ENCODE measurements at regions not wholly inside any gene's neighbourhood (a gene's known extent, or its start where the extent isn't known, plus 50 kb on each side); places are given as distances from the start of the nearest gene placed in this dataset.

- Histone ChIP-seq H3K9me3 (replicated peaks in 1 of 2; ENCODE audit: control insufficient read depth in 1 of 2, insufficient read depth in 1 of 2, low read length in 2 of 2) (peaks cover 0 to 2% of the 10 kb centered on the region in 2 donors), H2AFZ (ENCODE audit: insufficient read depth, low read depth, low read length, poor library complexity, severe bottlenecking) (no peak overlapping the region), H3K36me3 (replicated peaks in 1 of 2; ENCODE audit: control insufficient read depth in 1 of 2, insufficient read depth in 2 of 2, low read length in 2 of 2) (no peaks in the 10 kb centered on the region), H3K4me2 (replicated peaks; ENCODE audit: extremely low read depth, low read length, poor library complexity, severe bottlenecking) (no peak overlapping the region), H4K20me1 (ENCODE audit: insufficient read depth, low read length) (no peaks in the 10 kb centered on the region), H3K9ac (ENCODE audit: insufficient read depth, low read length, poor library complexity, severe bottlenecking) (no peak overlapping the region), H3K27me3 (ENCODE audit: control insufficient read depth in 2 of 2, insufficient read depth in 2 of 2, low read length in 2 of 2) (no peaks in the 10 kb centered on the region), H3K79me2 (ENCODE audit: insufficient read depth, low read length) (no peaks in the 10 kb centered on the region), H3K27ac (ENCODE audit: low read depth in 1 of 2, low read length in 2 of 2) (no peak overlapping the region), H3K4me1 (ENCODE audit: control insufficient read depth in 1 of 2, insufficient read depth in 2 of 2, low read length in 2 of 2) (no peaks in the 10 kb centered on the region), H3K4me3 (replicated peaks in 1 of 3; ENCODE audit: low read depth in 2 of 3, low read length in 3 of 3) (no peak overlapping the region)
- WGBS (ENCODE audit: insufficient coverage) = no CpG with 5 or more reads among the region's 1 CpG
- Mint-ChIP-seq H3K27ac (no peak overlapping the region), H3K27me3 (ENCODE audit: low read depth in 3 of 3) (peaks cover 0 to 2% (median 0%) of the 10 kb centered on the region in 3 donors), H3K4me1 (no peaks in the 10 kb centered on the region), H3K4me3 (no peak overlapping the region), H3K36me3 (no peaks in the 10 kb centered on the region), H3K9me3 (peaks cover 0 to 10% (median 0%) of the 10 kb centered on the region in 7 donors)
- TF ChIP-seq CTCF (IDR thresholded peaks at IDR 0.05) = no peak
- no peak for DNase-seq
- intact Hi-C loops (cut with micrococcal nuclease) = no loop called here
These were observed 215.4 kb upstream of the CCN2 start for GRCh38 chr6:132166526-132167051.

DNA sequence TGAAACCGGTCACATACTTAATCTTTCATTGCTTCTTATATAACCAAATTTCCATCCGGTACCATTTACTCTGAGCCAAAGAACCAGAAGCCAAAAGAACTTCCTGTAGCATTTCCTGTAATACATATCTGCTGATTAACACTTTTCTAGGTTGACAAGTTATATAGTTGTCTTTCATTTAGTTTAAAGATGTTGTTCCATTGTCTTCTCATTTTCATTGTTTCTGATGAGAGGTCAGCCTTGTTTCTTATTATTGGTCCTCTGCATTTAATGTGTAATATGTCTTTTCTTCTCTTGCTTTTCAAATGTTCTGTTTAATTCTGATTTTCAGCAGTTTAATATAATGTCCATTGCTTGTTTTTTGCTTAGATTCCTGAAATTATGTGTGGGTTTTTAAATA, 214.5 kb upstream of the CCN2 start:
- Histone ChIP-seq H3K79me2 (ENCODE audit: insufficient read depth, low read length) (no peaks in the 10 kb centered on the region), H3K36me3 (replicated peaks in 1 of 2; ENCODE audit: control insufficient read depth in 1 of 2, insufficient read depth in 2 of 2, low read length in 2 of 2) (no peaks in the 10 kb centered on the region), H3K27ac (ENCODE audit: low read depth in 1 of 2, low read length in 2 of 2) (no peak overlapping the region), H3K4me3 (replicated peaks in 1 of 3; ENCODE audit: low read depth in 2 of 3, low read length in 3 of 3) (no peak overlapping the region), H3K27me3 (ENCODE audit: control insufficient read depth in 2 of 2, insufficient read depth in 2 of 2, low read length in 2 of 2) (no peaks in the 10 kb centered on the region), H3K4me2 (replicated peaks; ENCODE audit: extremely low read depth, low read length, poor library complexity, severe bottlenecking) (no peak overlapping the region), H4K20me1 (ENCODE audit: insufficient read depth, low read length) (no peaks in the 10 kb centered on the region), H3K9me3 (replicated peaks in 1 of 2; ENCODE audit: control insufficient read depth in 1 of 2, insufficient read depth in 1 of 2, low read length in 2 of 2) (peaks cover 0 to 2% of the 10 kb centered on the region in 2 donors), H3K4me1 (ENCODE audit: control insufficient read depth in 1 of 2, insufficient read depth in 2 of 2, low read length in 2 of 2) (no peaks in the 10 kb centered on the region), H2AFZ (ENCODE audit: insufficient read depth, low read depth, low read length, poor library complexity, severe bottlenecking) (no peak overlapping the region), H3K9ac (ENCODE audit: insufficient read depth, low read length, poor library complexity, severe bottlenecking) (no peak overlapping the region)
- Mint-ChIP-seq H3K4me3 (no peak overlapping the region), H3K27me3 (ENCODE audit: low read depth in 3 of 3) (peaks cover 0 to 2% (median 0%) of the 10 kb centered on the region in 3 donors), H3K9me3 (peaks cover 0 to 4% (median 0%) of the 10 kb centered on the region in 7 donors), H3K27ac (no peak overlapping the region), H3K4me1 (no peaks in the 10 kb centered on the region), H3K36me3 (no peaks in the 10 kb centered on the region)
- WGBS (ENCODE audit: insufficient coverage) = no CpG with 5 or more reads among the region's 2 CpGs
- intact Hi-C loops (cut with micrococcal nuclease) = no loop called here
- no peak for DNase-seq
- TF ChIP-seq CTCF (IDR thresholded peaks at IDR 0.05) = no peak

All from CD14-positive monocyte (primary cell).